A673 (cell line): ENCODE measurements at regions not wholly inside any gene's neighbourhood (a gene's known extent, or its start where the extent isn't known, plus 50 kb on each side); places are given as distances from the start of the nearest gene placed in this dataset.

Source experiments
- BruUV-seq: library from RNA; stranded (reverse); fragments of 400-500 nt; replicated peaks from 2 replicates; lab custom pipeline; 2021; lab: Mats Ljungman, UMichigan
- CTCF ChIA-PET: fragments of 300-600 bp; sonication (Branson Sonifier 250); formaldehyde crosslinking; loops from one replicate; lab custom pipeline; 2022; ENCODE audit warnings: antibody characterized with exemption; lab: Charles Lee
- POLR2A ChIA-PET: fragments of 300-600 bp; sonication (Branson Sonifier 250); formaldehyde crosslinking; loops from one replicate; lab custom pipeline; 2022; ENCODE audit warnings: antibody characterized with exemption; ENCODE audit not compliant: low non-redundant PET; lab: Charles Lee
- DNase-seq: peaks from one replicate; pipeline ENCODE4 v3.0.0-alpha.2; 2015; ENCODE audit warnings: low spot score
- H3K27ac ChIP-seq: fragments of 200-600 bp; sonication (generic); 2 replicates; pipeline ENCODE4 v1.5.1; 2016; ENCODE audit warnings: mixed run types, low read depth, mild to moderate bottlenecking, mixed read lengths, antibody characterized with exemption, low read length; ENCODE audit not compliant: poor library complexity, severe bottlenecking
- H3K27me3 ChIP-seq: fragments of 200-600 bp; sonication (generic); replicated peaks from 2 replicates; pipeline ENCODE4 v1.6.1; 2017; ENCODE audit warnings: mixed run types, low read depth, mild to moderate bottlenecking, mixed read lengths, antibody characterized with exemption, low read length; ENCODE audit not compliant: insufficient read depth, poor library complexity
- H3K36me3 ChIP-seq: fragments of 200-600 bp; sonication (generic); 2 replicates; pipeline ENCODE4 v1.6.1; 2016; ENCODE audit warnings: mixed run types, mild to moderate bottlenecking, mixed read lengths, antibody characterized with exemption, low read length; ENCODE audit not compliant: insufficient read depth, poor library complexity, severe bottlenecking
- H3K4me1 ChIP-seq: fragments of 200-600 bp; sonication (generic); 2 replicates; pipeline ENCODE4 v1.6.1; 2017; ENCODE audit warnings: mixed run types, mild to moderate bottlenecking, mixed read lengths, antibody characterized with exemption, low read length; ENCODE audit not compliant: insufficient read depth, poor library complexity, severe bottlenecking
- H3K4me3 ChIP-seq: fragments of 200-600 bp; sonication (generic); 2 replicates; pipeline ENCODE4 v1.5.1; 2016; ENCODE audit warnings: low read depth, mixed run types, mild to moderate bottlenecking, mixed read lengths, low read length; ENCODE audit not compliant: poor library complexity, severe bottlenecking
- H3K9me3 ChIP-seq: fragments of 200-600 bp; sonication (generic); 2 replicates; pipeline ENCODE4 v1.6.1; 2016; ENCODE audit warnings: mixed run types, low read depth, mild to moderate bottlenecking, mixed read lengths, antibody characterized with exemption, low read length; ENCODE audit not compliant: poor library complexity, severe bottlenecking
- CTCF ChIP-seq: fragments of 300-800, 200-600 bp; sonication (generic); conservative IDR thresholded peaks from 2 replicates; pipeline ENCODE4 v1.5.1; 2017; ENCODE audit warnings: low read depth, mild to moderate bottlenecking, antibody characterized with exemption, low read length, moderate library complexity, mixed read lengths
- EZH2 ChIP-seq: fragments of 200-600 bp; sonication (generic); IDR thresholded peaks from 2 replicates; pipeline ENCODE4 v1.6.1; 2017; ENCODE audit warnings: borderline replicate concordance, low read depth, mild to moderate bottlenecking, mixed read lengths, antibody characterized with exemption, low read length; ENCODE audit not compliant: poor library complexity, severe bottlenecking
- intact Hi-C: fragments of 100-400 bp; cut with micrococcal nuclease; formaldehyde crosslinking; loops from one replicate; pipeline ENCODE4 v1.10.0; 2022; ENCODE audit not compliant: unreplicated experiment

GRCh38 chr9:81303658-81304057 is 385.7 kb downstream of the TLE1 start:
- TF ChIP-seq EZH2 (no peak), CTCF (no peak)
- intact Hi-C loops, result no loop called here
- no peaks in the 10 kb centered on the region for H3K27me3 ChIP-seq
- no peak overlapping the region for H3K27ac ChIP-seq
- no peak for DNase-seq
- ChIA-PET POLR2A (no interaction called here), CTCF (no interaction called here)
- H3K36me3 ChIP-seq, result no peaks in the 10 kb centered on the region
- no TSS peak for BruUV-seq
- H3K4me1 ChIP-seq, result no peaks in the 10 kb centered on the region
- no peak overlapping the region for H3K4me3 ChIP-seq
- peaks cover 16% of the 10 kb centered on the region for H3K9me3 ChIP-seq

GRCh38 chr9:81293651-81294050 is 395.7 kb downstream of the TLE1 start:
- peaks cover 3% of the 10 kb centered on the region for H3K9me3 ChIP-seq
- H3K36me3 ChIP-seq, result no peaks in the 10 kb centered on the region
- ChIA-PET POLR2A (no interaction called here), CTCF (no interaction called here)
- DNase-seq, result no peak
- H3K4me1 ChIP-seq, result no peaks in the 10 kb centered on the region
- no peak overlapping the region for H3K27ac ChIP-seq
- no peak overlapping the region for H3K4me3 ChIP-seq
- BruUV-seq, result no TSS peak
- no peaks in the 10 kb centered on the region for H3K27me3 ChIP-seq
- intact Hi-C loops, result no loop called here
- TF ChIP-seq EZH2 (no peak), CTCF (no peak)

DNA sequence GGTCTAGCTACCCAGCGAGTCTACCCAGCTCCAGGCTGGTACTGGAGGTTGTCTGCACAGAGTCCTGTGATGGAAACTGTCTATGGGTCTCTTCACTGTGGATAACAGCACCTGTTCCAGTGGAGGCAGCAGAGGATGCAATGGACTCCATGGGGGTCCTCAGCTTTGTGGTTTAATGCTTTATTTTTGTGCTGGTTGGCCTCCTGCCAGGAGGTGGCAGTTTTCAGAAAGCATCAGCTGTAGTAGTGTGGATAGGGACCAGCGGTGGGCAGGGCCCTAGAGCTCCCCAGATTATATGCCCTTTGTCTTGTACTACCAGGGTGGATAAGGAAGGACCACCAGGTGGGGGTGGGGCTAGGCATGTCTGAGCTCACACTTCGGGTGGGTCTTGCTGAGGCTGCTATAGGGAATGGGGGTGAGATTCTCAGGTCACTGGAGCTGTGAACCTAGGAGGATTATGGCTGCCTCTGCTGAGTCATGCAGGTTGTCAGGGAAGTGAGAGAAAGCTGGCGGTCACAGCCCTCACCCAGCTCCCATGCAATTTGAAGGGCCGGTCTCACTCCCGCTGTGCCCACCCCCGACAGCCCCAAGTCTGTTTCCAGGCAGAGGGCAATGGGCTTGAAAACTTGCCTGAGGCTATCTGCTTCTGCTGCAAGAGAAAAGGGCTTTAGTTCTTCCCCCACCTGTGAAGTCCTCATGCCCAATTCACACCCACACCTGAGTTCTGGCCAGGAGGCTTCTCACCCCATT is 397.1 kb downstream of the TLE1 start:
- no peak for TF ChIP-seq EZH2
- TF ChIP-seq CTCF, result no peak
- Histone ChIP-seq H3K27me3 (no peaks in the 10 kb centered on the region), H3K36me3 (no peaks in the 10 kb centered on the region), H3K4me3 (no peak overlapping the region), H3K4me1 (no peaks in the 10 kb centered on the region), H3K27ac (no peak overlapping the region), H3K9me3 (no peaks in the 10 kb centered on the region)
- intact Hi-C loops, result no loop called here
- POLR2A ChIA-PET, result no interaction called here
- no peak for DNase-seq
- CTCF ChIA-PET, result no interaction called here
- BruUV-seq, result no TSS peak
